H7 (cell line): ENCODE measurements at regions not wholly inside any gene's neighbourhood (a gene's known extent, or its start where the extent isn't known, plus 50 kb on each side); places are given as distances from the start of the nearest gene placed in this dataset.
"Not testable (repeated sequence)": the region's sequence is repeated elsewhere in the genome, so short reads cannot be mapped to it uniquely, and the experiment has no call there.

Source experiments
- DNase-seq: peaks from one replicate; pipeline ENCODE4 v3.0.0; 2012
- H3K27me3 ChIP-seq: 2 replicates; pipeline ENCODE4 v1.6.0; 2011; ENCODE audit warnings: mild to moderate bottlenecking, low read length; ENCODE audit not compliant: control insufficient read depth, insufficient read depth
- H3K36me3 ChIP-seq: replicated peaks from 2 replicates; pipeline ENCODE4 v1.5.1; 2011; ENCODE audit warnings: low read length; ENCODE audit not compliant: control insufficient read depth, insufficient read depth
- H3K4me3 ChIP-seq: 2 replicates; pipeline ENCODE4 v1.5.1; 2011; ENCODE audit warnings: low read depth, mild to moderate bottlenecking, control low read depth, low read length, moderate library complexity; ENCODE audit not compliant: insufficient read depth

DNA sequence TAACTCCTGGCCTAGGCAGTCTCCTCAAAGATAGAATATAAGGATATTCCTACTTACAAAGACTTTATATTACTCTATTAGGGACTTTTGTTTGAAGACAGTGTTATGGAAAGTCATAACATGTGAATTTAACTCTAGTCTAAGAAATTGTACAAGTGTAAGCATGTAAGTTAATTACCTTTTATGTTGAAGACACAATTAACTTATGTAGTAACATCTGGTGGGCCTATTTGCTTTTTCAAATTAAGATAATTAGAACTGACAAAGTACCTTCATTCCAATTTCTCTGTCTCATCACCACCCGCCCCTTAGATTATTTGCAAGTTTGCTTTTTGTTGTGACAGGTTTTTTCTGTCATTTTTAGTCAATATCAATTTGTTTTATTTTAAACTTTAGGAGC lies 126.0 kb upstream of the THSD7A start:
- Histone ChIP-seq H3K36me3 (no peaks in the 10 kb centered on the region), H3K27me3 (no peaks in the 10 kb centered on the region), H3K4me3 (no peak overlapping the region)
- DNase-seq = no peak

DNA sequence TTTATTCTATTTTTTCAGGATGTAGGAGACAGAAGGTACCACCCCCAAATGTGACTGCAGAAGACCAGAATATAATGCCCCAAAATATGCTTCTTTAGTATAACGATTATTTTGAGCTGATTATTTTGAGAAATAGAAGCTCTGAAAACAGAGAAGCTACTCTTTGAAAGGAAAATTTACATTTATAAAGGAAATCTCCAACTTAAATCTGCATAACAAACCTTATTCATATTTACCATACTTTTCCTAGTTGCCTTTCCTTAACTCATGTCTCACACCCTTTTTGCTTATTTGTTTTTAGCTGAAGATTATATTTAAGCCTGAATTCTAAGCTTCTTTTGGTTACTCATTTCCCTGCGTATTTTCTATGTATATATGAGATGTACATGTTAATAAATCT lies 127.1 kb upstream of the THSD7A start:
- Histone ChIP-seq H3K27me3 (no peaks in the 10 kb centered on the region), H3K36me3 (no peaks in the 10 kb centered on the region), H3K4me3 (no peak overlapping the region)
- no peak for DNase-seq

DNA sequence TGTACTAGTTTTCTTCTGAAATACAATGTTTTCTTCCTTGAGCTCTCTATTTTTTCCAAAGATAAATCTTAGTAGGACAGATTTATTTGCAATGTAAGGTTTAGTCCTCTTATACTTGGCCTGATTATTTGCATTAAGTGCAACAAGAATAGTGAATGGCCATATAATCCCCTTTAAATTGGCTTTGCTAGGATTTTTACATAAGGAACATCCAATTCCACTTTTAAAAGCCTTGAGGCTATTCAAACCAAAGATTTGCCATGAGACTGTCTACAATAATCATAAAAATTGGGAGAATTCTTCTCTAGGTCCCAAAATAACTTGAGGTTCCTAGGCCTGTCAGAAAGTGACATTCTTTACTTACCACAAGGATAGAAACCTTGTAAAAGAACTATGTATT lies 128.6 kb upstream of the THSD7A start:
- Histone ChIP-seq H3K27me3 (no peaks in the 10 kb centered on the region), H3K4me3 (no peak overlapping the region), H3K36me3 (no peaks in the 10 kb centered on the region)
- no peak for DNase-seq

DNA sequence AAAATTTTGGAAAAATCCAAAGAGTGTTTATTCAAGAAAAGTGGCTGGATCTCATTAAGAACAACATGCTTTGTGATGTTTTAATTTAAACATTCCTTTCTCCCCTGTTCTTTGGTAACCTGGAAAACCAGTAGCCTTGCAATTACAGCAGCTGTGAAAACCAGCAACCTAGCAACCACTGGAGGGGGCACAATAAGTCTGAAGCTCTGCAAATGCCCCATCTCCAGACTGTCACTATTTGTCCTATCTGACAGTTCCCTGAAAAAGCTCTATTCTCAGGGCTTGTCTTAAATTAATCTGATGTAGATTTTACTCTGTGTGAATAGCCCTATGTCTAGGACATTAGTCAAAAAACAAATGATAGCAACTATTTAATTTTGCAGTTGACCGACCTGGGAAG lies 137.6 kb upstream of the THSD7A start:
- Histone ChIP-seq H3K27me3 (no peaks in the 10 kb centered on the region), H3K4me3 (no peak overlapping the region), H3K36me3 (no peaks in the 10 kb centered on the region)
- no peak for DNase-seq

DNA sequence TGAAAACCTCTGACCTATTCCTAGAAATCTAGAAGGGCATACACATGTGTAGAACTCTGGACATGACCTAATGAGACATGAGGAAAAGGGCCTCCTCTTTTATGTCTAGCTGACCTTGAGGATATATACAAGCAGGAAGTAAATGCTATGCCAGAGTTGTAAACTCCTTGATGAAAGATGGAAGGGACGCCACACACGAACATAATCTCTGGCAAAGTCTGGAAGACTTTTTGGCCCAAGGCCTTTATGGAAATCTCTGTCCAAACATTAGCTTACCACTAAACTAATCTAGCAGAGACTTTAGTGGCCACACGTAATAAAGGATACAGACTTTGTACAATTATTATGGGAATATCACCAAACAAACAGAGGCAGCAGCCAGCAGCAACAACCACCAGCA lies 138.1 kb upstream of the THSD7A start:
- H3K4me3 ChIP-seq = no peak overlapping the region
- H3K27me3 ChIP-seq = no peaks in the 10 kb centered on the region
- no peak for DNase-seq
- no peaks in the 10 kb centered on the region for H3K36me3 ChIP-seq

DNA sequence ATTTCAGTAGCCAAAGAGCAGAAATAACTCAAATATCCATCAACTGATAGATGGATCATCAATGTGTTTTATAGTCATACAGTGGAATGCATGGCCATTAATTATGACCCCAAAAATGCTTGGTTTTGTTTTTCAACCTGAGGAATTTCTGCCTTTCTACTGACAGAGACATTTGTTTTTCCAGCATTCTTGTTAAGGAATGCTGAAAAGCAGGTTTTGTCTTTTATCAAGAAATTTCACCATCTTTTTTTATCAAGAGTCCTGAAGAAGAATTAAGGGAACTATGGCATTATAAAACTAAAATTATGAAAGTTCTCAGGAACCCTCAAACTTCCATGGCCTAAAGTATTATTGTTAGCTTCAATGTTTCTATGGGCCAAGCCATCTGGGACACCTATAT lies 153.4 kb upstream of the THSD7A start:
- no peak for DNase-seq
- no peaks in the 10 kb centered on the region for H3K36me3 ChIP-seq
- H3K4me3 ChIP-seq = no peak overlapping the region
- no peaks in the 10 kb centered on the region for H3K27me3 ChIP-seq

DNA sequence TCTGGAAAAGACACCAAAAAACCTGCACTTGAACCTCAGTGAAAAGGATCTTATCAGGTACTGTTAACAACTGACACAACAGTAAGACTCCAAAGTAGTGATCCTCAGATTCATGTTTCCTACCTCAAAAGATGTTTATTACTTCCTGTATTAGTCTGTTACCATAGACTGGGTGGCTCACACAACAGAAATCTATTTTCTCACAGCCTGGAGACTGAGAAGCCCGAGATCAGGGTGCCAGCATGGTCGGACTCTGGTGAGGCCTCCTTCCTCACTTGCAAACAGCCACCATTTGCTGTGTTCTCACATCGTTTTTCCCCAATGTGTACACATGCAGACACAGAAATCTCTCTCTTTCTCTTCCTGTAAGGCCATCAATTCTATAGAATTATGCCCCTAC lies 154.0 kb upstream of the THSD7A start:
- Histone ChIP-seq H3K27me3 (no peaks in the 10 kb centered on the region), H3K36me3 (no peaks in the 10 kb centered on the region), H3K4me3 (no peak overlapping the region)
- DNase-seq = no peak

DNA sequence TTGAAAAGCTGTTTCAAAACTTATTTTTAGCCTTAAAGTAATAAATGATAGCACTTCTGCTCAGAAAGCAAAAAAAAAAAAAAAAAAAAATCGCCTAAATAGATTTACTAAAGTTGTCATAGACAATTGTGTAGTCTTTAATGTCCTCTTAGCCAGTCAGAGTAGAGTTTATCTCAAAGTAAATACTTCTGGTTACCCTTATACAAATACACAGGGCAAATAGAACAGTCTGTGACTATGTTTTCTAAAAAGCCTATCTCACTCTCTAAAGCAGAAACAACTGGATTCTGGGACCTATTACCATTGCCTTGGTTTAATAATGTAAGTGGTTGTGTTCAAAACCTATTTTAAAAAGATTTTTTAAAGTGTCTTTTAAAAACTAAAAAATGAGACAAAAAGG lies 156.2 kb upstream of the THSD7A start:
- DNase-seq = no peak
- Histone ChIP-seq H3K4me3 (no peak overlapping the region), H3K36me3 (no peaks in the 10 kb centered on the region)

DNA sequence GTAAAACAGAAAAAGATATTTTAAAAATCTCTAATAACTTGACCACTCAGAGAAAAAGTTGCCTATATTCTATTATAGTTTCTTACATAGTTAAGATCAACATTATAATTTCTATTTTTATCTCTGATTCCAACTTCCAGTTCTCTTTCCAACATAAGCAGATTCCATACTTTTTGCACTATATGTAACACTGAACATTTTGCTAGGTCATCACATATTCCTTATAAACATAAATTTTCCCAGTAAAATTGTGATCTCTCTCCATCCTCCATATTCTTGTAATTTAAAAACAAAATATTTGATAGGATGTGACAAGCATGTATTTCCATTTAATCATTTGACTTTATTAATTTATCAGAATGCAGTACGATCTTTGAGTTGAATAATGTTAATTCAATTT lies 170.4 kb upstream of the THSD7A start:
- no peaks in the 10 kb centered on the region for H3K27me3 ChIP-seq
- no peaks in the 10 kb centered on the region for H3K36me3 ChIP-seq
- no peak for DNase-seq
- no peak overlapping the region for H3K4me3 ChIP-seq

More for the DNA sequence above, 156.2 kb upstream of the THSD7A start:
- no peaks in the 10 kb centered on the region for H3K27me3 ChIP-seq

DNA sequence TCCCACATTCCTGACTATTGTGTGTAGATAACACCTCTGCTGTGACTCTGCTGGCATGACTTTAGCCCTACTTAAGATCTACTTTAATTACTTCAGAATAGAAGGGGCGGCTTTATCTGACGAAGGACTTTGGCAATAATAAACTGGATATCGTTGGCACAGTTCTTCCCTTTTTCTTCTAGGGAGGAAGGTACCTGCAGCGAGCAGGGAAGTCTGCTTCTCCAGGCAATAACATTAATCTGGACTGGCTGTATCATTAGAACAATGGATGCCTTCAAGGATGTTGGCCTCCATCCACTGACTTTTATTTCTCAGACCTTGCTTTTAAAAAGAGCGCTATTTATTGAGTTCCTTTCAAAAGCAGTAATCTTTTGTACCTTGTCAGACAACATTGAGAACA lies 172.6 kb upstream of the THSD7A start:
- Histone ChIP-seq H3K36me3 (no peaks in the 10 kb centered on the region), H3K4me3 (no peak overlapping the region), H3K27me3 (no peaks in the 10 kb centered on the region)
- no peak for DNase-seq

DNA sequence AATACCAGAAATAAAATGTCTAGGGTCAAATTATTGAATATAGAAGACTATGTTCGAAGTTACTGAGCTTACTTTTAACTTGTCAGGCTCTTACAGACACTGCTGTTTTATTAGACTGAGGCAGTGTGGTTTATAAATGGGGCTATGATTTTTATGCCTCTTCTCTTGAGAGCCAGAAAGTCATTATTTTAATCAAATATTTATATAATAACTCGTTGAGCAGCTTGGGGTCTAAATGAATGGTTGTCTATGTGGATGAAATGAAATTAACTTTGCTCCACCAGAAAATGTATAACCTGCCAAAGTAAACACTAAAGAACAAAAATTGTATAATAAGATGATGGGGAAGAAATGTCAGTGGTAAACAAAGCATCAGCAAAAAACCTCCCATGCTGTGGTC lies 175.6 kb upstream of the THSD7A start:
- no peak overlapping the region for H3K4me3 ChIP-seq
- no peaks in the 10 kb centered on the region for H3K27me3 ChIP-seq
- H3K36me3 ChIP-seq = no peaks in the 10 kb centered on the region
- DNase-seq = no peak

DNA sequence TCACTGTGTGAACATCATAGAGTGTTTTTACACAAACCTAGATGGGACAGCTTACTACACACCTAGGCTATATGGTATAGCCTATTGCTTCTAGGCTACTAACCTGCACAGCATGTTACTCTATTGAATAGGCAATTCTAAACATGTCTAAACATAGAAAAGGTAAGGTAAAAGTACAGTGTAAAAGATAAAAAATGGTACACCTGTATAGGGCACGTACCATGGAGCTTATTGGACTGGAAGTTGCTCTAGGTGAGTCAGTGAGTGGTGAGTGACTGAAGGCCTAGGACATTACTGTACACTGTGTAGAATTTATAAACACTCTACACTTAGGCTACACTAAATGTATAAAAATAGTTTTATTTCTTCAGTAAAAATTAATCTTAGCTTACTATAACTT lies 182.0 kb upstream of the THSD7A start:
- H3K27me3 ChIP-seq = no peaks in the 10 kb centered on the region
- DNase-seq = no peak
- no peaks in the 10 kb centered on the region for H3K36me3 ChIP-seq
- H3K4me3 ChIP-seq = no peak overlapping the region

DNA sequence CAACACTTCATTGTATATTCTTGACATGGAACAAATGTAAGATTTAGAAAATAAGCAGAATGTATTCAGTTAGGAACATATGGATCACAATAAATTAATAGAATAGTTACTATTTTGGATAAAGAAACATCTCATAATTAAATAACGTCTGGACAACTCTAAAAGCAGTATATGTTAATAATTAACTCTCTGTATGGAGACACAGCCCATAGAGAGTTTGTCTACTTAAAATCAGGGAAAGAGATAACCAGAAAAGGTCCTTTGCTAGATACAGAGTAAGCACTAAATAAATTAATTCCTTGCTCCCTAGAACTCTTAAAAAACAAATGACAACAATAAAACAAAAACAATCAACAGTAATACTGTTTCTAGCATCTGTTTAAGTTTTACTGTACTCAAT lies 184.4 kb upstream of the THSD7A start:
- DNase-seq = no peak
- H3K36me3 ChIP-seq = no peaks in the 10 kb centered on the region

DNA sequence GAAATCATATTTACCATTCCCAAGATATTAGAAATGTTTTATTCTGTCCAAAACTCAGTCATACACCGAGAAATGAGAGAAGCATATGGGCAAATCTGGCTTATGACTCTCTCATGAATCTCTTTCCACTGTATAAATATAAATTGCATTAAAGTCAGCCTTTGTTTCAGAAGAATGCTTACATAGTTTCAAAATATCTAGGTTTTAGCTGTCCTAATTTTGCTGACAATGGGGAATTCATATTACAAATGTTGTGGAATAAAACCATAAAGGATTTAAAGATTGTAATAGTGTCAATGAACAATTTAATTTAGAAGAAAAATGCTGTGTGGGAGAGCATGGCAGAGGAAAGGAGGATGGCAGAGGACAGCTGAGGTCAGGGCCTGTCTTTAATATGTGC lies 185.0 kb upstream of the THSD7A start:
- H3K27me3 ChIP-seq = no peaks in the 10 kb centered on the region
- H3K36me3 ChIP-seq = no peaks in the 10 kb centered on the region
- H3K4me3 ChIP-seq = no peak overlapping the region
- no peak for DNase-seq

More for the DNA sequence above, 184.4 kb upstream of the THSD7A start:
- H3K27me3 ChIP-seq = no peaks in the 10 kb centered on the region
- H3K4me3 ChIP-seq = no peak overlapping the region

DNA sequence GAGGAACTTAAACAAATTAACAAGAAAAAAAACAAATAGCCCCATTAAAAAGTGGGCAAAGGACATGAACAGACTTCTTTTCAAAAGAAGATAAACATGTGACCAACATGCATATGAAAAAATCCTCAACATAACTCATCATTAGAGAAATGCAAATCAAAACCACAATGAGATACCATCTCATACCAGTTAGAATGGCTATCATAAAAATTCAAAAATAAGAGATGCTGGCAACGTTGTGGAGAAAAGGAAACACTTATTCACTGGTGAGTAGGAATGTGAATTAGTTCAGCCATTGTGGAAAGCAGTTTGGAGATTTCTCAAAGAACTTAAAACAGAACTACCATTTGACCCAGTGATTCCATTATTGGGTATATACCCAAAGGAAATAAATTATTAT lies 189.1 kb upstream of the TMEM106B start:
- not testable (repeated sequence) for DNase-seq, H3K36me3 ChIP-seq

DNA sequence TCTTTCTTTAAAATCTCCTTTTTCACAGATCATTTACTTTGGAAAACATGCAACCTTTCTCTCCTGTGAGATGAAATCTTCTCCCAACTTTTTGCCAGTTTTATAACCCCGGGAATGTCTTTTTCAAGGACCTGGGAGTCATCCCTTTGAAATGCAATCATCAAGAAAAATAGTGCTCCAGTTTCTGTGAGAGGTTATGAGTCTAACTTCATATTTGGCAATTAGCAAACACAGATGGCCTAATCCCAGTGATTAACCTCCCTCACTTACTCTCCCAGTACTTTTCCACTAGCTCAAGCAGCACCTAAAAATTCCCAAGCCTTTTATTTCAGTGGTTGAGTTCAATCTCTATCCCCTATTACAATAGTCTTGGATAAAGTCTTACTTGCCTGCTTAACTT lies 185.8 kb upstream of the TMEM106B start:
- no peak for DNase-seq
- Histone ChIP-seq H3K27me3 (no peaks in the 10 kb centered on the region), H3K36me3 (no peaks in the 10 kb centered on the region), H3K4me3 (no peak overlapping the region)

More for the DNA sequence above, 189.1 kb upstream of the TMEM106B start:
- H3K4me3 ChIP-seq, H3K27me3 ChIP-seq: not testable (repeated sequence)
